Thoracic aorta (tissue), 2 donors: ENCODE measurements at regions not wholly inside any gene's neighbourhood (a gene's known extent, or its start where the extent isn't known, plus 50 kb on each side); places are given as distances from the start of the nearest gene placed in this dataset.

Source experiments
- ATAC-seq: fragments of 150-250 bp; one replicate; pipeline ENCODE4 v1.8.0; 2017; ENCODE audit warnings: low read depth; ENCODE audit not compliant: insufficient number of reproducible peaks, low FRiP score
- DNase-seq: peaks from one replicate; pipeline ENCODE4 v3.0.0-alpha.2; 2020; ENCODE audit warnings: low spot score
- H3K27ac ChIP-seq, 2 donors: fragments of 200-600 bp; sonication (generic); 1 replicate in 1 of 2; 2 replicates in 1 of 2; pipeline ENCODE4 v1.5.1; 2016; ENCODE audit warnings: mild to moderate bottlenecking in 2 of 2, moderate library complexity in 2 of 2
- H3K27me3 ChIP-seq: fragments of 200-600 bp; sonication (generic); replicated peaks from 2 replicates; pipeline ENCODE4 v1.6.0; 2016; ENCODE audit warnings: mild to moderate bottlenecking; ENCODE audit not compliant: insufficient read depth
- H3K36me3 ChIP-seq: fragments of 200-600 bp; sonication (generic); one replicate; pipeline ENCODE4 v1.5.1; 2016
- H3K4me1 ChIP-seq, 2 donors: fragments of 200-600 bp; sonication (generic); 1 replicate in 1 of 2; 2 replicates in 1 of 2; pipeline versions ENCODE4 v1.5.1 to v1.6.0; 2016; ENCODE audit warnings: low read depth in 2 of 2, mild to moderate bottlenecking in 1 of 2; ENCODE audit not compliant: control insufficient read depth in 1 of 2
- H3K4me3 ChIP-seq: fragments of 200-600 bp; sonication (generic); 2 replicates; pipeline ENCODE4 v1.5.1; 2016; ENCODE audit warnings: mild to moderate bottlenecking
- H3K9me3 ChIP-seq: fragments of 200-600 bp; sonication (generic); 2 replicates; pipeline ENCODE4 v1.5.1; 2016
- TF ChIP-seq, protein P1 (sequence below): fragments of 200-600 bp; sonication (generic); IDR thresholded peaks from one replicate; pipeline ENCODE4 v1.5.1; 2019; ENCODE audit warnings: antibody characterized with exemption

DNA sequence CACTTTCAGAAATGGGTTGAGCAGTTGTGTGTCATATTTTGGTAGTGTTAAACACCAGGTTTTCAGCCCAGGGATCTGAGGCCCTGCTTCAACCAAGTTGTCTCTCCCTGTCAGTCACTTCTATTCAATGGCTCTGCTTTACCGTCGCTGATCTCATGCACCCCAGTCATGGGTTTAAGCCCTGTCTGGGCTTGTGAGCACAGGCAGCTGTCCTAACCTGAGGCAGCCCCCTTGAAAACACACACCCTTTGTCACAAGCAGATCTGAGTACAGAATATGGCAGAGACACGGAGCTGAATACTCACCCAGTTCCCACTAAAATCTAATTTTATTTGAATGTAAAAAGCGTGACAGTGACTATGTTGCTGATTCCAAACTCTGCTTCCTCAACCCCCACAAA lies 110.6 kb upstream of the GLI3 start:
- Histone ChIP-seq H3K9me3 (no peaks in the 10 kb centered on the region), H3K4me1 (no peaks in the 10 kb centered on the region), H3K27me3 (no peaks in the 10 kb centered on the region), H3K36me3 (no peaks in the 10 kb centered on the region), H3K4me3 (no peak overlapping the region), H3K27ac (no peak overlapping the region)
- TF ChIP-seq, protein P1, sequence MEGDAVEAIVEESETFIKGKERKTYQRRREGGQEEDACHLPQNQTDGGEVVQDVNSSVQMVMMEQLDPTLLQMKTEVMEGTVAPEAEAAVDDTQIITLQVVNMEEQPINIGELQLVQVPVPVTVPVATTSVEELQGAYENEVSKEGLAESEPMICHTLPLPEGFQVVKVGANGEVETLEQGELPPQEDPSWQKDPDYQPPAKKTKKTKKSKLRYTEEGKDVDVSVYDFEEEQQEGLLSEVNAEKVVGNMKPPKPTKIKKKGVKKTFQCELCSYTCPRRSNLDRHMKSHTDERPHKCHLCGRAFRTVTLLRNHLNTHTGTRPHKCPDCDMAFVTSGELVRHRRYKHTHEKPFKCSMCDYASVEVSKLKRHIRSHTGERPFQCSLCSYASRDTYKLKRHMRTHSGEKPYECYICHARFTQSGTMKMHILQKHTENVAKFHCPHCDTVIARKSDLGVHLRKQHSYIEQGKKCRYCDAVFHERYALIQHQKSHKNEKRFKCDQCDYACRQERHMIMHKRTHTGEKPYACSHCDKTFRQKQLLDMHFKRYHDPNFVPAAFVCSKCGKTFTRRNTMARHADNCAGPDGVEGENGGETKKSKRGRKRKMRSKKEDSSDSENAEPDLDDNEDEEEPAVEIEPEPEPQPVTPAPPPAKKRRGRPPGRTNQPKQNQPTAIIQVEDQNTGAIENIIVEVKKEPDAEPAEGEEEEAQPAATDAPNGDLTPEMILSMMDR = no peak
- ATAC-seq (no peak), DNase-seq (no peak)

GRCh38 chr7:42345478-42346299 lies 108.7 kb upstream of the GLI3 start:
- TF ChIP-seq, protein P1 = no peak
- Histone ChIP-seq H3K9me3 (no peaks in the 10 kb centered on the region), H3K4me3 (no peak overlapping the region), H3K27me3 (no peaks in the 10 kb centered on the region), H3K36me3 (no peaks in the 10 kb centered on the region), H3K27ac (no peak overlapping the region), H3K4me1 (no peaks in the 10 kb centered on the region)
- ATAC-seq (no peak), DNase-seq (no peak)

DNA sequence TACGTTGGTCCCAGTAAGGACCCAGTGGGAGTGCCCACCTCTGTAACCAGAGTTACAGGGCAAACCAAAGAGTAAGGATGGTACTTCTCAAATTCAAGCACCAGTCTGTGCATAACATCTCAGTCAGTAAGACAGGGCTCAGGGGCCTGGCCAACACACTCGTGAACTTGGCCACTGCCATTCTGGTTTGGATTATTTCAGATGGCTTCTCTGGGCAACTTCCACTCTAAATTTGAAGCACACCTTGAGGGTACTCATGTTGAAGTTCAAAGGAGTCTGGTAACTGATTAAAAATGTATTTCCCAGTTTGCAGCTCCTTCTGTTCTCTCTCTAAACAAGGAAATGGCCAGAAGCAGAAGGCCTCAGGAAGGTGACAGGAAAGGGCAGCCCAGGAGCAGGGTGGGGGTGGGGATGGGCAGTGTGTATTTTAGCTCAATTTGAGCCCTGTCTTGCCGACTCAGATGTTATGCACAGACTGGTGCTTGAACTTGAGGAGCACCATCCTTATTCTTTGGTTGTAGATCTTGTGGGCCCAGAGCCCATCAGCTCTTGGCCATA lies 107.3 kb upstream of the GLI3 start:
- TF ChIP-seq, protein P1 = no peak
- Histone ChIP-seq H3K27me3 (no peaks in the 10 kb centered on the region), H3K4me3 (no peak overlapping the region), H3K4me1 (no peaks in the 10 kb centered on the region), H3K9me3 (no peaks in the 10 kb centered on the region), H3K27ac (no peak overlapping the region), H3K36me3 (no peaks in the 10 kb centered on the region)
- ATAC-seq (no peak), DNase-seq (no peak)

GRCh38 chr7:42342381-42342780 lies 105.4 kb upstream of the GLI3 start:
- Histone ChIP-seq H3K36me3 (no peaks in the 10 kb centered on the region), H3K9me3 (no peaks in the 10 kb centered on the region), H3K27me3 (no peaks in the 10 kb centered on the region), H3K4me3 (no peak overlapping the region), H3K27ac (no peak overlapping the region), H3K4me1 (no peaks in the 10 kb centered on the region)
- TF ChIP-seq, protein P1 = no peak
- ATAC-seq (no peak), DNase-seq (no peak)

DNA sequence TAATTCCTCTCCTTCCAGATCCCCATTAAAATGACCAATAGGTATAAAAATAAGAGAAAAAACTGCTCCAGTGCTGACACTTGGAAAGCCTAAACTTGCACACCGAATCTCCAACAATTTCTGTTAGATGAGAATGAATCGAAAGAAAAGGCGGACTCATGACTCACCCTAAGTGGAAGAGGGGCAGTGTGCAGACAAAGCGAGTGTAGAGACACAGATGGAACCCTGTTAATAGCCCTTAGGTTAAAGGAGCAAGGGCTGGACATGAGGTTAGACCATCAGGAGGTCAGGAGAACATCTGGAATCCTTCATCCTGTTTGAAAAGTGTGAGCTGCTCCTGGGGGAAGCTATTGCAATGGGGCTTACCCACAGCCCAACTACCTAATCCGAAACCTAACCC lies 103.4 kb upstream of the GLI3 start:
- DNase-seq (no peak), ATAC-seq (no peak)
- Histone ChIP-seq H3K36me3 (no peaks in the 10 kb centered on the region), H3K27ac (no peak overlapping the region), H3K9me3 (no peaks in the 10 kb centered on the region), H3K4me1 (no peaks in the 10 kb centered on the region), H3K4me3 (no peak overlapping the region), H3K27me3 (no peaks in the 10 kb centered on the region)
- TF ChIP-seq, protein P1 = no peak
